ENCODE measurements at regions not wholly inside any gene's neighbourhood (a gene's known extent, or its start where the extent isn't known, plus 50 kb on each side); places are given as distances from the start of the nearest gene placed in this dataset.

- no peak for TF ChIP-seq CTCF (IDR thresholded peaks at IDR 0.05; ENCODE audit: control extremely low read depth, extremely low read depth, low read depth, missing control alignments)
- CTCF ChIA-PET = no interaction called here
- POLR2A ChIA-PET = no interaction called here
- DNase-seq (ENCODE audit: extremely low spot score) = no peak
Measured at GRCh38 chr2:44836916-44837315, 104.6 kb upstream of the SIX3 start.

- no peak for DNase-seq (ENCODE audit: extremely low spot score)
- TF ChIP-seq CTCF (IDR thresholded peaks at IDR 0.05; ENCODE audit: control extremely low read depth, extremely low read depth, low read depth, missing control alignments) = no peak
- ChIA-PET POLR2A (no interaction called here), CTCF (no interaction called here)
Measured at GRCh38 chr2:44838116-44838790, 103.2 kb upstream of the SIX3 start.

GRCh38 chr2:44839370-44839769 lies 102.1 kb upstream of the SIX3 start:
- DNase-seq (ENCODE audit: extremely low spot score) = no peak
- no peak for TF ChIP-seq CTCF (IDR thresholded peaks at IDR 0.05; ENCODE audit: control extremely low read depth, extremely low read depth, low read depth, missing control alignments)
- ChIA-PET POLR2A (no interaction called here), CTCF (no interaction called here)

- DNase-seq (ENCODE audit: extremely low spot score) = no peak
- TF ChIP-seq CTCF (IDR thresholded peaks at IDR 0.05; ENCODE audit: control extremely low read depth, extremely low read depth, low read depth, missing control alignments) = no peak
- CTCF ChIA-PET = no interaction called here
- POLR2A ChIA-PET = no interaction called here
Measured at GRCh38 chr2:44839771-44840502, 101.6 kb upstream of the SIX3 start.

- no peak for DNase-seq (ENCODE audit: extremely low spot score)
- POLR2A ChIA-PET = no interaction called here
- CTCF ChIA-PET = no interaction called here
- TF ChIP-seq CTCF (IDR thresholded peaks at IDR 0.05; ENCODE audit: control extremely low read depth, extremely low read depth, low read depth, missing control alignments) = no peak
Measured at GRCh38 chr2:44840503-44840850, 101.0 kb upstream of the SIX3 start.

GRCh38 chr2:44843086-44843485 lies 98.4 kb upstream of the SIX3 start:
- DNase-seq (ENCODE audit: extremely low spot score) = no peak
- ChIA-PET CTCF (interaction anchor here (1.6 kb wide), 1 partner anchor 18 kb away, joined by 4 read pairs; no protein-coding TSS in a partner anchor), POLR2A (no interaction called here)
- no peak for TF ChIP-seq CTCF (IDR thresholded peaks at IDR 0.05; ENCODE audit: control extremely low read depth, extremely low read depth, low read depth, missing control alignments)

All from GM10248 (cell line).